Activated CD4-positive, alpha-beta T cell treated with anti-CD3 and anti-CD28 coated beads, Interleukin-2, amount 50 U/mL, for 1 hour (primary cell): ENCODE measurements at regions not wholly inside any gene's neighbourhood (a gene's known extent, or its start where the extent isn't known, plus 50 kb on each side); places are given as distances from the start of the nearest gene placed in this dataset.

ENCODE experiments used
- DNase-seq: peaks from one replicate; pipeline ENCODE4 v3.0.0-alpha.2; 2020

DNA sequence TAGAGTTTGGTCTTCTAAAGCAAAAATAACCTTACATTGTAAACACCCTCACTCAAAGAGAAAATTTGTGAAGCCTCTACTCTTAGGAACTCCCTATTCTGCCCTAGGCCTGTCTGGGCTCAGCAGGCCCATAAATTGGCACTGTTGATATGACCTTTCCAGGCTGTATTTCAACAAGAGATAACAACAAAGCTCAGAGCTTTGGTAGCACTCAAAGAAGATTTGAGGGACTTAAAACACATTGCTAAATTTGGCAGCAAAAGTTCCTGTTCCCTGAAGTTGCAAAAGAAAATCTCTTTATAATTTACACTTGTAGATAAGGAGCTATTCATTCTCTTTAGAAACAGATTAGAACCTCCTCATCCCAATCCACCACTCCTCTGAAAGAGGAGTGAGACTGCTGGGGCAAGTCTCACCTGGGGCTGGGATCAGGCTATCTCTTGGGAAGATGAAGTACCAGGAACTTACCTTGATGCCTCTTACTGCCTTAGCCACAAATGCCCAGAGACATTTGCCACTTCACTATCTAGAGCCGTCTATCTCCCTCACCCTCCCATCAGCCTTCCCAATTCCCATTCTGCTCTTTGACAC is 110.4 kb upstream of the AKIP1 start:
- no peak for DNase-seq

DNA sequence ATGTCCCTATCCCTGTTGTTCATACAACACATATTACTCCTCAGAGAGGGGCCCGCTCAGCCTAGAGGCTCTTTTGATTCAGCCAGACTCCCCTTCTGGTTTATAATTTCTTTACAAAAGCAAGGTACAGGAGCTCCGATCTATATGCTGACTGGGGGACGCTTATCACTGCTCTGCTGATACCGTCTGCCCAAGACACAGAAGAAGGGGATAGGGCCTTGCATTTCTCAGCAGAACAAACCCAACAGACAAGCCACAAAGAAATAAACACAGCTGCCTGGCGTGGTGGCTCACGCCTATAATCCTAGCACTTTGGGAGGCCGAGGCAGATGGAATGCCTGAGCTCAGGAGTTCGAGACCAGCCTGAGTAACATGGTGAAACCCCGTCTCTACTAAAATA is 109.9 kb upstream of the AKIP1 start:
- no peak for DNase-seq

DNA sequence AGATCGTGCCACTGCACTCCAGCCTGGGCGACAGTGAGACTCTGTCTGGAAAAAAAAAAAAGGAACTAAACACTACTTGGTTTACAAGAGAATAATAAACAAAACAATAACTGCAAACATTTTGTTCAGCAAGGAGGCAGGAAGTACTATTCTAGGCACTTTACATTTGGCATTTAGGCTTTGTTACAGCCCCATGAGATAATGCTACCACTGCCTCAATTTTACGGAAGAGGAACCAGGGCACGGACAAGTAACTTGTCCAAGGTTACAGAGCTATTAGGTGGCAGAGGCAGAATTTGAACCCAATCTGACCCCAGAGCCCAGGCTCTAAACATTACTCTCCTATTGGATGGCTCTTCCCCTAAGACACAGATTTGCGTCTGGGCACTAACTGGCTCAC is 108.7 kb upstream of the AKIP1 start:
- DNase-seq, result no peak

DNA sequence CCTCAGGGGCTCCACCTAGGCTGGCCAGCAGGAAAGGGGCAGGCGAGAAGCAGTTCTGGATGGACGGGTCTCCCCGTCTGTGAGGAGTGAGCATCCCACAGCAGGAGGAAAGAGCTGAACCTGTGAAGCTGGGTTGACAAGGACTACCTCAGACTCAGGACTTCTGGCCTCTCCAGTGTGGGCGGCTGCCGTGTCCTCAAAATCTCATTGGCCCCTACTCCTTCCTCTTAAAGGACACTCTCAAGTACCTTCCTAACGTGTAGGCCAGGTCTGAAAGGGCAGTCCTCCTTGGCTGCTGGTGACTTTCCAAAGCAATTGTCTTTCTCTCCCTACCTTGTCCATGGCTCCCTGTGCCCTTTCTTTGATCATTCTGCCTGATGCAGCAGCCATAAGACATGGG is 107.0 kb upstream of the AKIP1 start:
- no peak for DNase-seq

DNA sequence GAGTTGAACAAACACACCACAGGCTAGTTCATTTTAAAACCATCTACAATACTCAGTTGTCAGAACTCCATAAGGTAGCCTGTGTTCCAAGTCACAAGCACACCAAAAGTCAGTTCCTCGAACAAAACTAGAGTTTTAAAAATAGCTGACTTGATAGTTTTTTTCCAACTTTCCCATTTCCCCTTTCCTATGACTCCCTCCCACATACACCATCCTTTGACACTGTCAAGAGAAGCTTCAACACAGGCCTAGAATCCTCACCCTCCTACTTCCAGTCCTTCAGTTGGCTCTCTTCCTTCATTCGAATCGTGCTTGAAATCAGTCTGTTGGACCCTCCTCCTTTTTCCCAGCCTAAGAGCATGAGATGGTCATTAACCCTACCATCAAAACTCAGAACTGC is 105.7 kb upstream of the AKIP1 start:
- DNase-seq, result no peak

DNA sequence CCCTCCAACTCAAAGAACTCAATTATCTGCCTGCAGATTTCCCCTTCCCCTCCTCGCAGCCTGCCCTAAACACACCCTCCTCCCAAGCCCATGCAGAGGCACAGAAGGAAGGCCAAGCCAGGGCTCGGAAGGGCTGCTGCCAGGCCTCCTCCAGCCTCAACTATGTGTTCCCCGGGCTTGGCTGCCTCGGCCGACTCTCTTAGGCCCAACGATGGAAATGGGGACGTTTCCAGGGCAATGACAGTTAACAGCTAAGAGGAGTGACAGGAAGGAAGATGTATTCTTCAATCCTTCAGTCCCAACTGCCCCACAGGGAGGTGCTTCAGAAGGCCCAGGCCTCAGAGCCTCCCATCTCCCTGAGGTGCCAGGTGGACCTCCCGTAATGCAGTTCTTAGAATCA is 104.0 kb upstream of the AKIP1 start:
- no peak for DNase-seq

DNA sequence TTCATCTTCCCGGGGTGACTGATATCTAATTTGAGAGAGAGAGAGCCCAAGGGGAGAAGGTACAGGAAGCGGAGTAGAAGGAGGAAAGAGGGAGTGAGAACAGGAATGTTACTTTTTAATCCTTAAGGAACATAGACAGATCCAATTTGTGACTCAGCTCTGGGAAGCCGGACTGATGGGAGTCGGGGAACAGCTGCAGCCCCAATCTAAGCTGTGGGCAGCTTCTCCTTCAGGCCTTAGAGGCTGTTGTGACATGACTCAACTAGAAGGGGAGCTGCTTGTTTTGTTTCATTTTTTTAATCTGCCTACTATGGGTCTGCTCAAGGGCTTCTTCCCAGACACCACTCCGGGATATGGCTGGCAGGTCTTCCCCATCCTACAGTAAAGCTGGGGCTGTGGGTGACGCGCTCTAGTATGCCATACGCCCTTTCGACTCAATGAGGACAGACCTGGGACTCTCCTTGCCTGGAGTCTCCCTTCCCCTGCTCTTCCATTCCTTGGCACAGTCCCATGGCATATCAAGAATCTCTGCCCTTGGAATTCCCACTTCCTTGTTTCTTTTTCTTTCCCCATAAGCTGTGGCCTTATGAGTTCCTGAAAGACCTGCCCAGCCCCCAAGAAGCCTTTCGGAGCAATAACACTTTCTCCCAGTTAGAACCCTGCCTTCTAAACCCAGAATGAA is 103.3 kb upstream of the AKIP1 start:
- no peak for DNase-seq

DNA sequence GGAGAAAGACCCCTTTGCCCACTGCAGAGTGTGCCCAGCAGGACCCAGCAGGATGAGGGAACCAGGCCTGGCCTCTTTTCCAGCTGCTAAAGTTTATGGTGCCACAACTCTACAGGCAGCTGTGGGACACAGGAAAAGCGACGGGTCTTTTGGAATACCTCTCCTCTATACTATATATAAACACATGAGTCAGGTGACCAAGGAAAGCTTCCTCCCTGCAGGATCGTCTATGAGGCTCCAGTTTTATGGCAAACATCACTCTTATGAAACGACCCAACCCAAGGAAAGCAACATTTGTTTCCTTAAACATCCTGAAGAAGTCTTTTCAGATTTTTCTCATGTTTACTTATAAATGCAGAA is 102.8 kb upstream of the AKIP1 start:
- DNase-seq, result no peak

DNA sequence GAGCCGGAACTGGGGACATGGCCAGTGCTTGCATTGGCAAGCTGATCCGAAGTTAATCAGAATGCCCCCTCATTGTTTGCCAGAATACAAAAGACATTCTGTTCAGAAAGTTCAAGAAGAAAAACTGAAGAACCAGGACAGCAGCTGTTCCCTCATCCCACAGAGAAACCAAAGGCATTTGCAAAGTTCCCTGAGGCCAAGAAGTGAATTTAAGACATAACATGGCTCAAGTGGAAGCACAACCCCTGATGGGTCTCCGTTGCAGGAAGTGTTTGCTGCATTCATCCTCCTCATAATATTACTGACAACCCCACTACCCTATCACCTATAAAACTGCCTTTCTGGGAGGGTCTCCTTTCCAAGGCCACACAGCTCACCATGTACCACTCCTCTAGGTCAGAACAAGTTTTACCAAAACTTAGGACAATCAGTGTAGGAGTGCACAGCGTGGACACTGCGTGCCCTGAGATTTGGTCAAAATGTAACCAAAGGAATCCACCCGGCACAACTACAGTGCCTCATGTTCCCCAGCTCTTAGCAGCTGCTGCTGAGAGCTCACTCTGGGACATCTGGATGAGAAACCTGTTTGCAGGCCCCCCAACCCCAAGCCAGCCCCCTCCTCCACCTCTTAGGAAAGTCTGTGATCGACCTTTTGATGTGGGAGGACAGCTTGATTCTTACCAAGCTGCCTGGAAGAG is 101.6 kb upstream of the AKIP1 start:
- no peak for DNase-seq

DNA sequence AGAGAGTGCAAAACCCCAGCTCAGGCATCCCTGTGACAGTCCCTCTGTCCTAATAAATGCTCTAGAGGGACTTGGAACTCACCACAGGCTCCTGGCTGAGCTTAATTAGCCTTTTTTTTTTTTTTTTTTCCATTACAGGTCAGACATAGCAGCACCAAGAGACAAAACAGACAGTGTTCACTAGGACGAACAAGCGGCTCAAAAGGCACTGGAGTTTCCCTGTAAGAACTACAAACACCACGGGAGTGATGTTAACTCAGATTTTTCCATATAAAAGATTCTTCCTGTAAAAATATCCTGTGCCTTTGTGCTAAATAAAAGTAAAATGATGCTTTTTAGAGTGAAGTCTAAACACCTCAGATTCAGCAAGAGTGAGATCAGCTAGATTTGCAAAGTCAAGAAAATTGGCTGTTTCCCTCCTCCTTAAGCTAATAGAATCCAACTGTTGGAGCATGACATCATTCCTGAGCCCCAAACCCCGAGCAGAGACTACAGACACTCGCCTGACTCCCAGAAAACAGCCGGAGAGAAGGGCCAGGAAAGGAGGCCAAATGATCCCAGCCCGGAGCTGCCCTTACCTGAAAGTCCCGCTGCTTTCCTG is 101.0 kb upstream of the AKIP1 start:
- no peak for DNase-seq

DNA sequence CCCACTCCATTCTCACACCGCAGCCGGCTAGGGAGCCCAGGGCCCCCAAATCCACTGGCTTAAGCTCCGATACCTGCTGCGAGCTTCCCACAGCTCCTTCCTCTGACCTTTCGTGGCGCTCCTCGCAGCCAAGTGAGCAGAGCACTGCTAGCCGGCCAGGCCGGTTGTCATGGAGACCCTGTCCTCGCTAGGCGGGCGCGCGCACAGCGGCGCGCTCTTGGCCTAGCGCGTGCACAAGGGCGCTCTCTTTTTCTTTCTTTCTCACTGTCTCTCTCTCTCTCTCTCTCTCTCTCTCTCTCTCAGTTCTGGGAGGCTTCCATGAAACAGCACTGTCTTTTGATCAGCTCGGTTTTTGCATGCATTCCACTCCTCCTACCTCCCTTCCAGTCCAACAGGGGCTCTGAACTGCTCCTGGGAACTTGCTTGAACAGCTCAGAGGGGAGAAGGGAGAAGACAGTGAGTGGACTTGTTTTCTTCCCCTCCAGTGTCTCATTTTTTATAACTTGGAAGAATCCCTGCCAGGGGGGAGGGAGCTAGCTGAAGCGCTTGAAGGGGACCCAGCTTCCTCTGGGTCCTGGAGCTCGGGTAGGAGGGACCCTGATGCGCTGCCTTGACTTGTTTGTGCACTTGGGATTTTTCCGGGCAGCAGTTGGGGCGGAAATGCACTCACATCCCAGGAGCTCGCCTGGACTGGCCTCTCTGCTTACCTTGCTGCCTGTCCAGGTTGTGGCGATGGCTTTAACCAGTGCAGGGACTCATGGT is 100.3 kb upstream of the AKIP1 start:
- no peak for DNase-seq

DNA sequence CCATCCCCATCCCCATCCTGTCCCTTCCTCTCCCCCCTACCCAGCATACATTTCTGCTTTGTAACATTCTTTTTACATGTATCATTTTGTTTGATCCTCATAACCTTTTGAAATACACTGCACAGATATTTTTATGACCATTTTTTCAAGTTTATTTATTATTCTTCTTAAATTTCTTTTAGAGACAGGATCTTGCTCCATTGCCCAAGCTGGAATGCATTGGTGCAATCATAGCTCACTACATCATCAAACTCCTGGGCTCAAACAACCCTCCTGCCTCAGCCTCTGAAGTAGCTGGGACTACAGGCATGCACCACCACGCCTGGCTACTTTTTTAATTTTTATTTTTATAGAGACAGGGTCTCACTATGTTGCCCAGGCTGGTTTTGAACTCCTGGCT is 99.4 kb upstream of the AKIP1 start:
- no peak for DNase-seq

DNA sequence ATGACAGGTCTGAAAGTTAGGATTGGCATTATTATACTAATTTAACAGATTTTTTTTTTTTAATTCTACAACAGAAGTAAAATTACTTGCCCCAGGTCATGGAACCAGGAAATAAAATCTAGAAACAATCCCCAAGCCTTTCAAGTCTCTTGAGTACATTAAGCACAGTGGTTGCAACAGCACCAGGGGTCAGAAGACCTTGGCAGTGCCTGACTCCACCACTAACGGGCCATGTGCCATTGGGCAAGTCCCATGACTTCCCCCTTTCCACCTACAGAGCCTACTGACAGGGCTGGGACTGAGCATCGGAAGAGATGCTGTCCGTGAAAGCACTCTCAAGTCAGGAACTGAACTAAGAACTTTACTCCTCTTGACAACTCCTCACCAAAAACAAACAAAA is 98.6 kb upstream of the AKIP1 start:
- DNase-seq, result no peak

DNA sequence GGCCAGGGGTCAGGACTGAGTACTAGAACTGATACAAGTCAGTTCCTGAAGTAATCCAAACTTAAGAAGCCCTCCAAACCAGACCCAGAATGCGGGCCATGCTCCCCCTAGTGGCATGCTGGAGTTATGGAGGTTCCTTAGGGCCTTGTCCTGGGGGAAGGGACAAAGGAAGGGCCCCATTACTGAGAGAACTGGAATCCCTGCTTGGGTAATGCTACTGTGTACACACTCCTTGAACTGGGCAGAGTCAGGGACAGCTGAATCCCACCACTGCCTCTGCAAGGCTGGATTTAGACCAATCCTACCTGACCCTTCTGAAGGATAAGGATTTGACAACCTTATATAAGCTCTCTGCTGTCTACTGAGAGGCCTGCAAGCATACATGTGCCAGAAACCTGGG is 97.3 kb upstream of the AKIP1 start:
- peak; percentile 14 for DNase-seq

DNA sequence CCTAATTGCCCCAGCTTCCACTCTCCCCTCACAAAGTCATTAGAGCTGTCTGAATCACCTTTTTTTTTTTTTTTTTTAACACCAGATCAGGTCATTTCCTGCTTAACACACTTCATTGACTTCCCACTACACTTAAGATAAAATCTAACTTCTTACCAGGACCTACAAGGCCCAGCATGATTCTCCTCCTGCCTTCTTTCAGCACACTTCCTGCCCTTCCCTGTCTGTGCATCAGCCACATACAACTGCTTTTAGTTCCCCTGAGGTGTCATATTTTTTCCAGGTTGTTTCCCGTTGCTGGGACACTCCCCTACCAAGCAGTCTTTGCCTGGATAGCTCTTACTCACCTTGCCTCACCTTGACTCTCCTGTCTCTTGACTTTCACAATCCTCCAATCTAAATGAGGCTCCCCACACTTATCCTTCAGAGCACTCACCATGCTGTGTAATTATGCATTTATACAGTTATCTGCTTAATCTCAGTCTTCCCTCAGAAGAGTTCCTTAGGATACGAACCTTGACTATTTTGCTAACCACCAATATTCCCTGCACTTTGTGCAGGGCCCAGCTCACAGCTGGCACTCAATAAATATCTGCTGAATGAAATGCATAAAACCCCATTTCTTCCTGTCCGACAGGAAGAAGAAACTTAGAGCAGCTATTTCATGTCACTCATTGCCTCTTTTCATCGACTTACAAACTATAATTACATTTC is 96.6 kb upstream of the AKIP1 start:
- no peak for DNase-seq

DNA sequence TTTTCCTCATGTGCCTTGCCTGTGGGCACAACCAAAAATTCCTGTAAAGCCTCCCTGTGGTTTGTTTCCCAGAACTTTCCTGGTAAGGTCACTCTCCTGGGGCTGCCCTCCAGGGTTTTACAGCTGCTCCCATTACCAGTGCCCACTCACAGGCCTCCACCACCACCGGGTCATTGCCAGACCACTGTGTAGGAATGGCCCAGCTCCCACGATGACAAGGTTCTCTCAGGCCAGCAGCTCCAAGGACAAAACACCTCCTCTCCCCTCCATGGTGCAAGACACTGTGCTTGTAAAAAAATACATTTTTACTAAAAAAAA is 96.1 kb upstream of the AKIP1 start:
- no peak for DNase-seq

DNA sequence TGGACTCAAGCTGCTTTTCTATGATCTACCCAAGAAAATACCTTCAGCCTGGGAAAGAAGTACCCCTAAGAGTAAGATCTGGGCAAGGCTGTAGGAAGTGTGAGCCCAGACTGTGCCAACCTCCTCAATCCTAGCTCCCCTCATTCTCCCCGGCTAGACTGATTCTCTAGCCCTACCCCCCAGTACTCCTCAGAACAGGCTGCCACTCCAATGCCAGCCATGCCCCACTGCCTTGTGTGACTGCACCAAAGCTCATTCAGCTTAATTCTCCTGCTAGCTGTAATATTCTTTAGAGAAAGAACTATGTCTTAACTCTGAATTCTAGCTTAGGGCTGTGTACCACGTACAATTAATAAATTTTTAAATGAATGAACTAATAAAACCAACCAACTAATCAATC is 92.6 kb upstream of the AKIP1 start:
- DNase-seq, result no peak

DNA sequence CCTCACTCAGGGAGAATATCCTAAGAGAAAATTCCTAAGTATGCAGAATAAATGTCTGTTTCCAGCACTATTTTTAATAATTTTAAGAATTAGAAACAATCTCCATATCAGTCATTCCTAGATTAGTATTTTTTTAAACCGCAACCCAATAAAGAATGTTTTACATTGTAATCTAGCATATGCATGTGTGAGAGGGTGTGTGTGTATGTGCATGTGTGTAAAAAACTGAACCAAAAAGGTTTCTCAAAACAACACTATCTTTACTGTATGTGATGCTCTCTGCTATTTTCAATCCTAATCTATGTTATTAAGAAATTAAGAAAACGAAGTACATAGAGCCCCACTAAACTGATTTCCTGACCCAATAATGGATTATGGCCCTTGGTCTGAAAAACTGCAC is 90.6 kb upstream of the AKIP1 start:
- DNase-seq, result no peak

DNA sequence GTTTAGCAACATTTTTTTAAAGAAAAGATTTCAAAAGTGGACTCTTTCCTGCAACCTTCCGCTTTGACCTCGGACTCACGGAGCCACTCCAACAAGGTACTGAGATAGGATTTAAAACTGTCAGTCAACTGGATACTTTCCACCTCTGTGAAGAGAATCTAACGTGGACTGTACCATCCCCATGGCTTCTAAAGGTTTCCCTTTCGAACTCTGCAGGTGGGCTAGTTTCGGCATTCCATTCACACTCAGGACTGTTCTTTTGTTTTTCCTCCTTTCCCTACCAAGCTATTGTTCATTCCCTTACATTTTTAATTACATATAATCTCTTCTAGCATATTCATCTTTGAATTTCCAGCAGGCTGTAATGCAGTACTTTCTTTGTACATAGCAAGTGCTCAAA is 88.5 kb upstream of the AKIP1 start:
- no peak for DNase-seq

DNA sequence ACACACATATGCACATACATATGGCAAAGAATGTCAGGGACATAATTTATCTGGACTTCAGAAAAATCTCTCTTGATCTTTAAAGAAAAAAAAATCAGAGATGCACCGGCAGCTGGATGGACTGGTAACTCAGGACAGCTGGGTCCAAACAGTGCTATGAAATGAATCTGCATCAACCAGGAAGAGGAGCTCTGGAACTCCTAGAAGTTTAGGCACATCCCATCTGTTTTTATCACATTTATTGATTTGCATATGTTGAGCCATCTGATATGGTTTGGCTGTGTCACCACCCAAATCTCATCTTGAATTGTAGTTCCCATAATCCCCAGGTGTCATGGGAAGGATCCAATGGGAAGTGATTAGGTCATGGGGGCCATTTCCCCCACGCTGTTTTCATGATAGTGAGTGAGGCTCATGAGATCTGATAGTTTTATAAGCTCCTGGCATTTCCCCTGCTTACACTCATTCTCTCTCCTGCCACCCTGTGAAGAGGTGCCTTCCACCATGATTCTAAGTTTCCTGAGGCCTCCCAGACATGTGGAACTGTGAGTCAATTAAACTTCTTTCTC is 87.7 kb upstream of the AKIP1 start:
- DNase-seq, result no peak

DNA sequence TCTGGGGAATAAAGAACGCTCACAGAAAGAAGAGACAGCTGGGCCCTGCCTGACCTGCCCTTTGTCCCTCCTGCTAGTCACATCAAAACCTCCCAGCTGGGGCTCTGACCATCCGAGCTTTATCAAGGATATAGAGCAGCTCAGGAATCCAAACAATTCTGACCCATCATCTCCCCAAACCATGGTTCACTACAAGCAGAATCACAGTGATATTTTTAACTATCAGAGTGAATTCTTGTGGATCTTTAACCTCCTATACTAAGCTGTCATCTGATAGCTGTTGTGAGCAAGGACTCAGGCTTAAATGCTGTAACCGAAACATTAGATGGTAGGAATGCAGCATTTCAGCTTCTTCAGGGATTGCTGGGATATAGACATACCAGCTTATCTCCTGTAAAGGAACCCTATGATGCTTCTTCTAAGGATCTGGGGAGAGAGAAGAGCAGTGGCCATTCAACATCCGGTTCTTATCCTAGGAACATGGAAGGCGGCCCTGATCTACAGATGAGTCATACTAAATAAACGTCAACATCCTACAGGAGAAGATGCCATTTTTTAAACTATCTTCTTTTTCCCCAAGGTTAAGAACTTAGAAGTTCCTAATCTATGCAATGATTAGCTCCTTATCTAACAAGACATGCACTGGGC is 84.7 kb upstream of the AKIP1 start:
- DNase-seq, result no peak

DNA sequence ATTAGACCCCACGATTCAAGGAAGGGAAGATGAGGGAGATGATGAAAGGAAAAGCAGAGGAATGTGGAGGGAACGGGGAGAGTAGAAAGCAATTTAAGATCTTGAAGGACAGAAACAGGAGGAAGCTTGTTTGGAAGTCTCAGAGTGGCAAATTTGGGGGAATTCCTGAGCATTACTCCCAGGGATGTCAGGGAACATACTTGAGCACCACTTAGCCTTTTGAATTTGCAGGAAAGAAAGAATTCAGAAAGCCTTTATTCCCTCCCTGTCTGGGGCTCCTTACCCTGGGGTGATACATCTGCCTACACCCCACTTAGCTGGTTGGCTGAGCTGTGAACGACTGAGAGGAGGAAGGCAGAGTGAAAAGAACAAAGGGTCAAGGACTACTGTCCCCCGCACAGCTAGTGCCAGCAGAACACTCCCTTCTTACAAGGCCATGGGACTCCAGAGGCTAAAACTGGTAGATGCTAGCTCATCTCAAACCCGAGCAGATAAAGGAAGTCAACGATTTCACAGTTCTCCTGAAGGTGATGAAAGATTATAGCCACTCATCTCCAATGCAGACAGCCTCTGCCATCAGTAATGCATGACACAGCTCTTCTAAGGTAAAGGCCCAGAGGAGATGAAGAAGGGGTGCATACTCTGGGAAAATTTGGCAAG is 84.0 kb upstream of the AKIP1 start:
- no peak for DNase-seq
